Right renal cortex interstitium (tissue), 3 donors: ENCODE measurements at regions not wholly inside any gene's neighbourhood (a gene's known extent, or its start where the extent isn't known, plus 50 kb on each side); places are given as distances from the start of the nearest gene placed in this dataset.
"Not testable (repeated sequence)": the region's sequence is repeated elsewhere in the genome, so short reads cannot be mapped to it uniquely, and the experiment has no call there.

Source experiments
- DNase-seq, 3 donors: peaks; one replicate each; pipeline ENCODE4 v3.0.0-alpha.2; 2013; ENCODE audit warnings: low read depth in 3 of 3, low spot score in 2 of 3

GRCh38 chr6:85044361-85044760, 280.0 kb upstream of the TBX18 start:
- no peak for DNase-seq

- DNase-seq = no peak
Measured at GRCh38 chr6:85041376-85041775, 277.0 kb upstream of the TBX18 start.

- DNase-seq = no peak
Measured at GRCh38 chr6:85037221-85037620, 272.8 kb upstream of the TBX18 start.

- DNase-seq = no peak
Measured at GRCh38 chr6:85035766-85036165, 271.4 kb upstream of the TBX18 start.

GRCh38 chr6:85033547-85033946, 269.1 kb upstream of the TBX18 start:
- DNase-seq = no peak

- DNase-seq = no peak
Measured at GRCh38 chr6:85026021-85026420, 261.6 kb upstream of the TBX18 start.

GRCh38 chr6:85023721-85024120, 259.3 kb upstream of the TBX18 start:
- no peak for DNase-seq

- DNase-seq = no peak
Measured at GRCh38 chr6:85017352-85017751, 253.0 kb upstream of the TBX18 start.

GRCh38 chr6:85016726-85017125, 252.3 kb upstream of the TBX18 start:
- DNase-seq = no peak

- DNase-seq = peak; percentile 25 to 49 (median 27)
Measured at GRCh38 chr6:85015396-85015990, 251.1 kb upstream of the TBX18 start.

- no peak for DNase-seq
Measured at GRCh38 chr6:85010865-85011264, 246.5 kb upstream of the TBX18 start.

- DNase-seq = no peak
Measured at GRCh38 chr6:85008296-85009009, 244.1 kb upstream of the TBX18 start.

- DNase-seq = no peak
Measured at GRCh38 chr6:85006362-85006761, 242.0 kb upstream of the TBX18 start.

GRCh38 chr6:85005494-85005893, 241.1 kb upstream of the TBX18 start:
- DNase-seq = no peak

GRCh38 chr6:85004361-85004995, 240.1 kb upstream of the TBX18 start:
- no peak for DNase-seq

GRCh38 chr6:85002847-85003246, 238.4 kb upstream of the TBX18 start:
- no peak for DNase-seq

- DNase-seq = no peak
Measured at GRCh38 chr6:85000001-85000400, 235.6 kb upstream of the TBX18 start.

- no peak for DNase-seq
Measured at GRCh38 chr6:84998223-84998622, 233.8 kb upstream of the TBX18 start.

- not testable (repeated sequence) for DNase-seq
Measured at GRCh38 chr6:84988766-84989165, 224.4 kb upstream of the TBX18 start.

GRCh38 chr6:84985490-84985889, 221.1 kb upstream of the TBX18 start:
- not testable (repeated sequence) for DNase-seq

- DNase-seq = no peak
Measured at GRCh38 chr6:84979541-84979940, 215.1 kb upstream of the TBX18 start.

GRCh38 chr6:84977363-84977705, 212.9 kb upstream of the TBX18 start:
- no peak for DNase-seq
